NCI-H1694 (cell line): ENCODE measurements at regions not wholly inside any gene's neighbourhood (a gene's known extent, or its start where the extent isn't known, plus 50 kb on each side); places are given as distances from the start of the nearest gene placed in this dataset.
"Not testable (repeated sequence)": the region's sequence is repeated elsewhere in the genome, so short reads cannot be mapped to it uniquely, and the experiment has no call there.

ENCODE experiments used
- DNase-seq: peaks from one replicate; lab custom pipeline; 2025; lab: John Stamatoyannopoulos, UW

GRCh38 chr3:194019398-194020165 is 116.4 kb upstream of the HES1 start:
- no peak for DNase-seq

GRCh38 chr3:194022052-194022451 is 113.9 kb upstream of the HES1 start:
- DNase-seq: no peak

- no peak for DNase-seq
Observed at GRCh38 chr3:194022816-194023215, 113.1 kb upstream of the HES1 start.

- peak; percentile 95 for DNase-seq
Observed at GRCh38 chr3:194023501-194024280, 112.3 kb upstream of the HES1 start.

- DNase-seq: no peak
Observed at GRCh38 chr3:194025119-194025518, 110.8 kb upstream of the HES1 start.

GRCh38 chr3:194025951-194026350 is 110.0 kb upstream of the HES1 start:
- no peak for DNase-seq

DNA sequence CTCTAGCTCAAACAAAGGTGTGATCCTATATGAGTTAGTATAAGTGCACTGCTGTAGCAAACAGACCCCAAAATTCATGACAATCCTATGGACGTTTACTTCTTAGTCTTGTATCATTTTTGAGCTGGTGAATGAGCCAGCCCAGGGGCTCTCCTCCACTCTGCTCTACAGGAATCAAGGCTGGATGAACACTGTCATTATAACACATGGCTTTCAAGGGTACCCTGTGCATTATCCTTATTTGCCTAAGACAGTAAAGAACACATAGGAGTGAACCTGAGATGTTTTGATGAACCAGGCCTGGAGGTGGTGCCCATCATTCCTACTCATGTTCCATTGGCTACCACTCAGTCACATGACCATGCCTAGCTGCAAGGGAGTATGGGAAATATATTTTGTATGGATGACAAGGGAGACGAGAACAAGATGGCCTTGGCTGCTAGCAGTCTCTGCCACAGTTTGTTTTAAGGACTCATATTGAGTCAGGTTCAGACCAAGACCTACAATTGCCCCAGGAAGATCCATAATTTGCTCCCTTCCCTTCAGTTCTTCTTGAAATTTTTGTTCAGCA is 107.4 kb upstream of the HES1 start:
- no peak for DNase-seq

DNA sequence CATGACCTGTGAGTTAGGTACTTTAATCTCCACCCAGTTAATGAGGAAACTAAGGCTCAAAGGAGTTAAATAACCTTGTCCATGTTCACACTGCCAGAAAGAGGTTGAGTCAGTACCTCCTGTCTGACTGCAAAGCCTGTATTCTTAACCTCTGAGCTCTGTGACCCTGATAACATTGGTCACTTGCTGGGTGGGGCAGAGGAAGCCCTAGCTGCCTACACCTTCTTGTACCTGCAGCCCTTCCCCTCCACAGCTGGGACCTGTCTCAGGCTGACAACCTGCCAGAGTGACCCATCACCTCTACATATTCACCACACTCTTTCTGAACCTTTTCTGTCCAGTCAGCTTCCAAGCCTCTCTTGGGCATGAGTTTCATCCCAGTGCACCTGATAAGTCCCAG is 106.1 kb upstream of the HES1 start:
- DNase-seq: no peak

DNA sequence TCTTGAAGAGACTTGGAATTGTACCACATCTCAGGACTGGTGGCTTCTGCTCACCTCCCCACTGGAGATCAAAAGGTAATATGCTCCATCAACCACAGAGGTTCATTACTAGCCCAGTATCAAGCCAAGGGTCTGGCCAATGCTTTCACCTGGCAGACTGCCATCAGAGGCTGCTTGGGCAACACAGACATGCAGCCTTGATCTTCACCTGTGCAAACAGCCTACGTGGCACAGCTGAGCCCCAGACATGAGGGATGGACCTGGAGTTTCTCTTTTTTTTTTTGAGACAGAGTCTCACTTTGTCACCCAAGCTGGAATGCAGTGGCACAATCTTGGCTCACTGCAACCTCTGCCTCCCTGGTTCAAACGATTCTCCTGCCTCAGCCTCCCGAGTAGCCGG is 105.6 kb upstream of the HES1 start:
- DNase-seq: no peak

- DNase-seq: no peak
Observed at GRCh38 chr3:194031349-194031748, 104.6 kb upstream of the HES1 start.

DNA sequence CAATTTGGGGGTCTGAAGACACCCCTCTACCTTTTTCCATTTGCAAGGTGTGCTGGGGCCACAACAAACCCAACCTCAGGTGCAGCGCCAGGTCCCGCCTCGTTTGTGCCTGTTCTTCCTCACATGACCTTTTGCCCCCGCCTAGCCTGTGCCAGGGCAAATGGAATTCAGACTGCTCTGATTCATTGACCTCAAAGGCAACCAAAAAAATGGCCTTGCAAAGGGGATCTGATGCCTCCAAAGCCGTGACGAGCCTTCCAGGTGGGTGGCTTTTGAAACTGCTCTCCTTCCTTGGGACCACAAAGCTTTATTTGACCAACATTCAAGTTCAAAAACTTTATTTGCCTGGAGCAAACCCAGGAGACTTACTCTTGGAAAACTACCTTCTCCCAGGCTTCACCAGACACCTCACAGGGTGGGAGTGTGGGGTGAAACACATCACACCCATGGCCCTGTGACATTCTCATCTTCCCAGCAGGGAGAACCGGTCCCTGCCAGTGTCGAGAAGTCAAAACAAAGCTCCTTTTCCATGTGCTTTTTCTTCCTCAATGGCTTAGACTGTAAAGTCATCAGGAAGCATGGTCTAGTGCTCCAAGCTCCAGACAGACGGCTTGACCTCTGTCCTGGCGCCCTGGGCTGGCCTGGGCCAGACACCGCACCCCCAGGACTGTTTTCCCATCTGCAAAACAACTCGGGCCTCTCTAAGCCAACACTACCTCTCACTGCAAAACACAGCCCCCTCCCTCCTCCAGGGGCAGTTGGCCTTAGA is 103.9 kb upstream of the HES1 start:
- DNase-seq: no peak

DNA sequence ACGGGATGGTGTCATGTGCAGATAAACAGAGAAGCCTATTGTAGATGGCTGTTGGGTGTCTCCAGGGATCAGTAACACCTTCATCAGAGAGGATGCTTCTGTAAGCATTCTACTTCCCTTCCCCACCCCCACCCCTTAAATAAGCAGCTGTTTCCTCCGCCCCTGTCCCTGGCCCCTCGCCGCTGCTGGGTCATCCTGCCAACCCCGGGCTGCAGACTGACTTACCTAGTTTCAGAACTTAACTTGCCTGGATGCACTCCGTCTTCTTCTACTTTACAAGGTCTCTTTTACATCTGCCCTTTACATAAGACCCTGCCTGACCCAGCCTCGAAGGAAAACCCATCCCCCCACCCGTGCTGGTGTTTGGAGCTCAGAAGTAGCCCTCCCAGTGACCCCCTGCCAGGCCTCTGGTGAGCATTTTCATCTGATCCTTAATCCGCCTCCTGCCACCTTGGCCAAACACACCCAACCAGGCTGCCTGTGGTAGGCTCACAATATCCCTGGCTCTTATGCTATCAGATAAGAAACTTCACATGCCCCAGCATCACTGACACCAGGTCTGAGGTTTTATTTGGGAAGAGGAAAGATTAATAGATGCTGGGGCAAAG is 103.0 kb upstream of the HES1 start:
- no peak for DNase-seq

GRCh38 chr3:194034346-194035336 is 101.3 kb upstream of the HES1 start:
- DNase-seq: no peak

- DNase-seq: no peak
Observed at GRCh38 chr3:194035406-194036138, 100.4 kb upstream of the HES1 start.

GRCh38 chr3:194036842-194037241 is 99.1 kb upstream of the HES1 start:
- DNase-seq: no peak

GRCh38 chr3:194038346-194038745 is 97.6 kb upstream of the HES1 start:
- DNase-seq: not testable (repeated sequence)

DNA sequence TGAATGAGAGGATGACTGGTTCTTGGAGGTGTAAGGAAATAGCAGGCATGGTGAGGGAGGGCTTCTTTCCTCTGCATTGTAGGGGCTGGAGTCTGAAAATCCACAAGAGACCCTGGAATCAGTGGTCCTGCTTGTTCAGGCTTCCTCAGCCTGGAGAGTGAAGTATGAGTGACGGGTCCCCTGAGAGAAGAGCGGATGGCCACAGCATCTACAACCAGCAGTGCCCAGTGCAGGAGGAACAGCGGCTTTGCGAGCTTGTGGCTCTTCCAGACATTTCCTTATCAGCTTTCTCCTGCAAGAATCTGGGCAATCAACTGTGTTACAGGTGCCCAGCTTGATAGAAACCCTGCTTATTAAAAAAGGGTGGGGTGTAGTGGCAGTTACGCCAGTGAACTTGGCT is 97.0 kb upstream of the HES1 start:
- no peak for DNase-seq

DNA sequence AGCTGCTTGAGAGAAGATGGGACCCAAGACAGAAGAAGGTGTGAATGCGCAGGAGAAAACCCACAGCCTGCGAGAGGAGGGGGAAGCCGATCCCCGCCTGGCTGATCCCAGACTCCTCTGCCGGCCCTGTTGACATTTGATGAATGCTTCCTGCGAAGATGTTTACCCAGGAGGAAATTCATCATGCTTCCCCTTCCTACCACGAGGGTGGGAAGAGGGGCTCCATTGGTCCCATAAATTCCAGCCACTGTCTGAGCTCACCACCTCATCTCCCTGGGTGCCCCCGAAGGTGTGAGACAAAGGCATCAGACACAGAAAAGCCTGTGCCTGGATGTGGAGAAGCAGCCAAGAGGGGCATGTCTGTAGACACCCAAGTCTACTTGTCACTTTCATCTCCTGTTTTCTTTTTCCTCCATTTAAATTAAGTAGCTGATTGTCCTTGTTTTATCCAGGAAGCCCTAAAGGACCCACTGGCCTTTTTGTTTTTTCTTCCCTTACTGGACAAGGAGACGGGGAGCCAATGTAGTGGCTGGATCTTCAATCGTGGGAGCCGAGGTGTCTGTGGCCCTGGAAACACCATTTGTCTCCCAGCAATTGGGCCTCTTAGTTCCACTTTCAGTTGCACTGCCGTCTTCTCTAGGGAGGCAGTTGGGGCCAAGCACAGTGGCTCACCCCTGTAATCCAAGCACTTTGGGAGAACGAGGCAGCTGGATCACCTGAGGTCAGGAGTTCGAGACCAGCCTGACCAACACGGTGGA is 95.3 kb upstream of the HES1 start:
- DNase-seq: no peak

GRCh38 chr3:194042927-194043326 is 93.0 kb upstream of the HES1 start:
- DNase-seq: no peak
